GM18868 (cell line): ENCODE measurements at regions not wholly inside any gene's neighbourhood (a gene's known extent, or its start where the extent isn't known, plus 50 kb on each side); places are given as distances from the start of the nearest gene placed in this dataset.
A peak's percentile ranks its signal among the peaks of the same experiment; 100 is the strongest.
"Not testable (repeated sequence)": the region's sequence is repeated elsewhere in the genome, so short reads cannot be mapped to it uniquely, and the experiment has no call there.

Source experiments
- ATAC-seq: cut with Tn5 transposase; IDR thresholded peaks from one replicate; pipeline ENCODE4 v1.9.1; 2021; ENCODE audit warnings: mild to moderate bottlenecking, moderate library complexity; ENCODE audit not compliant: unreplicated experiment

- ATAC-seq = no peak
Measured at GRCh38 chr2:19104503-19104902, 253.9 kb downstream of the OSR1 start.

- no peak for ATAC-seq
Measured at GRCh38 chr2:19102696-19103423, 255.6 kb downstream of the OSR1 start.

GRCh38 chr2:19101968-19102367 is 256.5 kb downstream of the OSR1 start:
- ATAC-seq = no peak

GRCh38 chr2:19100570-19100969 is 257.9 kb downstream of the OSR1 start:
- no peak for ATAC-seq

GRCh38 chr2:19099181-19099580 is 259.2 kb downstream of the OSR1 start:
- ATAC-seq = no peak

GRCh38 chr2:19098467-19099160 is 259.8 kb downstream of the OSR1 start:
- ATAC-seq = no peak

GRCh38 chr2:19089476-19089875 is 268.9 kb downstream of the OSR1 start:
- not testable (repeated sequence) for ATAC-seq

- ATAC-seq = no peak
Measured at GRCh38 chr2:19086231-19086651, 272.2 kb downstream of the OSR1 start.

- ATAC-seq = no peak
Measured at GRCh38 chr2:19078709-19079108, 279.7 kb downstream of the OSR1 start.

GRCh38 chr2:19073522-19073921 is 284.9 kb downstream of the OSR1 start:
- no peak for ATAC-seq

GRCh38 chr2:19072161-19072560 is 286.3 kb downstream of the OSR1 start:
- ATAC-seq = no peak

GRCh38 chr2:19070886-19071285 is 287.5 kb downstream of the OSR1 start:
- no peak for ATAC-seq

- ATAC-seq = no peak
Measured at GRCh38 chr2:19068206-19068605, 290.2 kb downstream of the OSR1 start.

GRCh38 chr2:19062370-19062769 is 296.1 kb downstream of the OSR1 start:
- no peak for ATAC-seq

GRCh38 chr2:19059076-19059475 is 299.3 kb downstream of the OSR1 start:
- no peak for ATAC-seq

GRCh38 chr2:19051203-19051831 is 307.1 kb downstream of the OSR1 start:
- no peak for ATAC-seq

GRCh38 chr2:19050354-19050753 is 308.1 kb downstream of the OSR1 start:
- no peak for ATAC-seq

GRCh38 chr2:19048593-19049266 is 309.7 kb downstream of the OSR1 start:
- ATAC-seq = no peak

- peak; percentile 67 for ATAC-seq
Measured at GRCh38 chr2:19046986-19047780, 311.2 kb downstream of the OSR1 start.

- ATAC-seq = no peak
Measured at GRCh38 chr2:19045151-19045550, 313.3 kb downstream of the OSR1 start.

GRCh38 chr2:19043893-19044292 is 314.5 kb downstream of the OSR1 start:
- ATAC-seq = no peak
